HG03460 (cell line): ENCODE measurements at regions not wholly inside any gene's neighbourhood (a gene's known extent, or its start where the extent isn't known, plus 50 kb on each side); places are given as distances from the start of the nearest gene placed in this dataset.
A peak's percentile ranks its signal among the peaks of the same experiment; 100 is the strongest.
"Not testable (repeated sequence)": the region's sequence is repeated elsewhere in the genome, so short reads cannot be mapped to it uniquely, and the experiment has no call there.

Source experiments
- ATAC-seq: cut with Tn5 transposase; IDR thresholded peaks from one replicate; pipeline ENCODE4 v1.9.1; 2021; ENCODE audit not compliant: unreplicated experiment

- ATAC-seq = no peak
These were observed 654.2 kb downstream of the REEP3 start for GRCh38 chr10:64175271-64175962.

DNA sequence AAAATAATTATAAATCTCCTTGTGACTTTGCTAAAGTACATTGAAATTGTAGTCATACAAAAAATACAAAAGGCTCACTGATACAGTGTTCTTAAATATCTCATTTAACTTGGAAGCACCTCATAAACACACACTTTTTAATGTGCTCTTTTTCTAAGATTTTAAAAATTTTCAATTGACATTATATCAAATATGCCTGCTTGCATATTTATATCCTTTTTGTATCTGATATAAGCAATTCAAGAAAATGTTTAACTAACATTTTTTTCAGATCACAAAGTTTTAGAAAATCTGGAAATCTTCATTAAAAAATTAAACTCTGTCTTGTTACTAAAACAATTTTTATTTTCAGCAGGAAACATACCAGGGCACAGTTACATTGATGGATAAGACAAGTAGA, 661.5 kb downstream of the REEP3 start:
- no peak for ATAC-seq

GRCh38 chr10:64191286-64191685, 670.1 kb downstream of the REEP3 start:
- ATAC-seq = no peak

DNA sequence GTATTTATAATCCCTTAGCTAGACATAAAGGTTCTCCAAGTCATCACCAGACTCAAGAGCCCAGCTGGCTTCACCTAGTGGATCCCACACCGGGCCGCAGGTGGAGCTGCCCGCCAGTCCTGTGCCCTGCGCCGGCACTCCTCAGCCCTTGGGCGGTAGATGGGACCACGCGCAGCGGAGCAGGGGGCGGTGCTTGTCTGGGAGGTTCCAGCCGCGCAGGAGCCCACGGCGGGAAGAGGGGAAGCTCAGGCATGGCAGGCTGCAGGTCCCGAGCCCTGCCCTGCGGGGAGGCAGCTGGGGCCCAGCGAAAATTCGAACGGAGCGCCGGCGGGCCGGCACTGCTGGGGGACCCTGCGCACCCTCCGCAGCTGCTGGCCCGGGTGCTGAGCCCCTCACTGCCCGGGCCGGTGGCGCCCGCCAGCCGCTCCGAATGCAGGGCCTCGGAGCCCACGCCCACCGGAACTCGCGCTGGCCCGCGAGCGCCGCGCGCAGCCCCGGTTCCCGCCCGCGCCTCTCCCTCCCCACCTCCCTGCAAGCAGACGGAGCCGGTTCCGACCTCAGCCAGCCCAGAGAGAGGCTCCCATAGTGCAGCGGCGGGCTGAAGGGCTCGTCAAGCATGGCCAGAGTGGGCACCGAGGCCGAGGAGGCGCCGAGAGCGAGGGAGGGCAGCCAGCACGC, 675.6 kb downstream of the REEP3 start:
- ATAC-seq = no peak

DNA sequence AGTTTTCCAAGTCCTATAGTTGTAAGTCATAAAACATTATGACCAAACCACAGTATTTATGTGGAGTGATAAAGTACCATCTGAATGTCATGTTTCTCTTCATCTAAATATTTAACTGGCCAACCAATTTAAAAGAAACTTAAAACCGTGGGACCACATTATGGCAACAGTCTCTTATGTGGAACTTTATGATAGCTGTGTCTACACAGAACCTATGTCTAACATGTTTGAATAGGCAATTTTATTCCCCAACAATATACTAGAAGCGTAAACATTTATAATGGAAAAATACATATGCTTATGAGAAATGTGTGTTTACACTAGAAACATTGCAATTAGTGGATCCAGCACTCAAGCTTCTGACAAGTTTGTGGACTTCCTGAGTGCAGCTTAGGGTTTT, 680.7 kb downstream of the REEP3 start:
- ATAC-seq = no peak

DNA sequence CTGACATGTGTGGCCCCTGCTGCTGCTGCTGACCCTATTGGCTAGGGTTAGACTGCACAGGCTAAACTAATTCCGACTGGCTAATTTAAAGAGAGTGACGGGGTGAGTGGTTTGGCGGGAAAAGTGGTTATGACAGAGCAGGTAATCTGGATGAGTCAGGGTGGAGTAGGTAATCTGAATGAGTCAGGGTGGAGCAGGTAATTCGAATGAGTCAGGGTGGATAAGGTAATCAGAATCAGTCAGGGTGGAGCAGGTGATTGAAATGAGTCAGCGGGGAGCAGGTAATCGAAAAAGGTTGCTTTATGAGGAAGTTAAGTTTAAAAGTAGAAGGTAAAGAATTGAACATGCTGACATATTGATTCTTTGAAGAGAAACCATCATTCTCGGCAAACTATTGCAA, 683.3 kb downstream of the REEP3 start:
- not testable (repeated sequence) for ATAC-seq

- ATAC-seq = no peak
These were observed 685.2 kb downstream of the REEP3 start for GRCh38 chr10:64206409-64206808.

DNA sequence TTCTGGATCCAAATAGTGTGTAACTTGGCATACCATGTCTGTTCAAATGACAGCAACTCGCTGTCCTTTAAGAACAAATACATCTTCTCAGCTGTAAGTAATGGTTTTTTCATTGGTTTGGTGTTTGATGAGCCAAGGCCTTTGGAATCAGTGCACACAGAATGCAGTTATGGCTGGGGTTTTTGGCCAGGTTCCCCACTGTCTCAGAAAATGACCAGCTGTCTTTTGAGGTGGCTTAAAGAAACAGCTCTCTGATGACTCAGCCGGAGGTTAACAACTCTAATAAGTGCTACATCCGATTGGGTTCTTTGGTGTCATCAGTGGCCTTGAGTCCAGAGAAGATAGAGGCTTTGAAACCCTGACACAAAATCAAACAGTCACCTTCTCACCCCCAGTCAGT, 688.4 kb downstream of the REEP3 start:
- no peak for ATAC-seq

DNA sequence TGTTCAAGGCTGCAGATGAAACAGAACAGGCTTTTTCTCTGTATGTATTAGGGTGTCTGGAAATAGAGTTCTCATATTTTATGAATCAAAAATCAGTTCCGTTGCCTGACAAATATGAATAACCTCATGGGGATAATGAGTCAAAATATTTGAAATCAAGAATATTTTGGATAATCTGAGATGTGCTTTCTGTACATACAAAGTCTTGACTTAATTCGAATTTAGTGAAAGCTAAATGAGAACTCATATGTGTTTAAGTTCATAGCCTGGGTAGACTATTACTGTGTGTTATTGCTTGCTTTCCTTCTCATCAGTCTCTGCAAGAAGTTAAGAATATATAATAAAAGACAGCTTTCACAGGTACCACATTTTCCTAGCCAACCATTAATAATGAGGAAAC, 689.0 kb downstream of the REEP3 start:
- no peak for ATAC-seq

GRCh38 chr10:64211466-64211865, 690.3 kb downstream of the REEP3 start:
- no peak for ATAC-seq

- ATAC-seq = no peak
These were observed 693.9 kb downstream of the REEP3 start for GRCh38 chr10:64215088-64215487.

DNA sequence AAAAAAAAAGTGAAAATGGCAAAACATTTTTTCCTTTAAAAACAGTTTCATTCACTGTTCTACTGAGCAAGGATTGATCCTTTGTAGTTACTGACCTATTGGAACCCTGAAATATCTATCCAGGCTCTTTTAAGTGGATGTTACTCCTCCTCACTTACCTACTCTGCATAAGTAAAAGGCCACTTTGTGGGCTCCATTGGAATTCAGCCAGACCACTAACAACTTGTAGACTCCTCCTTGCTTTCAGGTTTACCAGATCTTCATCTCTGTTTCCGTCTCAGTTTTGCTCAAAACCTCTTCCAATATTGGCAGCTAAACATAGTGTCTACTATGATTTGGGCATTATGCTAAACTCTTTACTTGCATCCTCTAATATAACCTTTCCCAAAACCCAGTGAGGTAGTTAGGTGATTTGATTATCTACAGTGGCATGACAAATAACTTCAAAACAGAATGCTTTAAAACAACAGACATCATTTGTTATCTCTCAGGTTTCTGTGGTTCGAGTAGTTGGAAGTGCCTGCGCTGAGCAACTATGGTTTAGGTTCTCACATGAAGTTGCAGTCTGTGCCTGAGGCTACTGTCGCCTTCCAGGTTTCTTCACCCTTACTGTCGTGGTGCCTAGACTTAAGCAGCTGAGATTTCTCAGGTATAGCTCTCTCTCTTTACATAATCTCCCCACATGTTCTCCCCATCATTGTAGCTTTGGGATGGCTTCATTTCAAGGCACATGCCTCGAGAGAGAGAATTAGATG, 698.2 kb downstream of the REEP3 start:
- no peak for ATAC-seq

GRCh38 chr10:64234489-64234888, 713.3 kb downstream of the REEP3 start:
- ATAC-seq = no peak

GRCh38 chr10:64257704-64258103, 736.5 kb downstream of the REEP3 start:
- ATAC-seq = no peak

GRCh38 chr10:64261092-64261491, 739.9 kb downstream of the REEP3 start:
- peak; percentile 74 for ATAC-seq

GRCh38 chr10:64261676-64262075, 740.5 kb downstream of the REEP3 start:
- ATAC-seq = no peak

DNA sequence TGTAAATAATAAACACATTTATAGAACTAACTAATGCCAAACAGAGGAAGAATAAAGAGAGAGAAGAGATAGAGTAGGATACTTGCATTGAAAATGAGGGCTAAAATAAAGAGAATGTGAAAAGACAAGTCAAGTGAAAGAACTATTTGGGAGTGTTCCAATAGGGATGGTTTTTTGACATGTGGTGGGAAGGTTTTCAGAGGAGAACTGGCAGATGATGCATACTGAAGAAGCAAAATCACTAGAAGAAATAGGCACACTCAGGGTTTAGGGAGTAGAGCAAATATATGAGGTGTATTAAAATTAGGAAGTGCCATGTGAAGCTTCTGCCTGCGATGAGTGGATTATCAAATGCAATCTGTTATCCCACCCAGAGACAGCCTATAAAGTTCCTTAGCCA, 744.8 kb downstream of the REEP3 start:
- ATAC-seq = no peak

GRCh38 chr10:64271508-64271907, 750.3 kb downstream of the REEP3 start:
- no peak for ATAC-seq

- ATAC-seq = no peak
These were observed 750.8 kb downstream of the REEP3 start for GRCh38 chr10:64271983-64272382.

- no peak for ATAC-seq
These were observed 753.8 kb downstream of the REEP3 start for GRCh38 chr10:64275001-64275400.

- peak; percentile 64 for ATAC-seq
These were observed 754.6 kb downstream of the REEP3 start for GRCh38 chr10:64275774-64276173.

DNA sequence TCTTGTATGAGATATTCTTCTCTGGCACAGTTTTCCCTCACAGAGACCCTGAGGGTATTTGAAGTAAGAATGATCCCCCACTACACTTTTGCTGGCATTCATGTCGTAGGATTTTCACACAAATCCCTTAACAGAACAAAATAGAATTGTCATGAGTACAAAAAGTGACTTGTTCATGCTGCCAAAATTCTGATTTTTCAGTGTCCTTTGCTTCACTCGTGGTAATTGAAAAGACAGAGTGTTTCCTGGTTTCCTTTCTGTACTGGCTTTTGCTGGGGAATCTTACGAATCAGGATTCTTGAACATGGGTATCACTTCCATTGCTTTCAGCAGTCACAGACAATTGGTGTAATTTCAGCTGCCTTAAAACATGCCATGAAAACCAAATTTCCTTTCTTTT, 756.3 kb downstream of the REEP3 start:
- ATAC-seq = no peak
